Keratinocyte (primary cell): ENCODE measurements at regions not wholly inside any gene's neighbourhood (a gene's known extent, or its start where the extent isn't known, plus 50 kb on each side); places are given as distances from the start of the nearest gene placed in this dataset.

Experiments used
- DNase-seq: peaks from one replicate; pipeline ENCODE4 v3.0.0-alpha.2; 2011; ENCODE audit warnings: low read depth, missing footprints, low spot score
- FAIRE-seq: peaks from 2 replicates; lab custom pipeline; 2011; peaks lifted over from hg19 to GRCh38; lab: Jason Lieb, UNC
- H2AFZ ChIP-seq: 2 replicates; pipeline ENCODE4 v1.6.0; 2012; ENCODE audit warnings: low read length, control low read depth, inconsistent platforms; ENCODE audit not compliant: control insufficient read depth
- H3K27ac ChIP-seq: 2 replicates; pipeline ENCODE4 v1.5.1; 2011; ENCODE audit warnings: low read length; ENCODE audit not compliant: control insufficient read depth, insufficient read depth
- H3K27me3 ChIP-seq: 3 replicates; pipeline ENCODE4 v1.6.0; 2011; ENCODE audit warnings: low read length; ENCODE audit not compliant: control insufficient read depth, insufficient read depth; ENCODE audit errors: extremely low read depth
- H3K36me3 ChIP-seq, 2 experiments: 2 replicates in 1 of 2; 3 replicates in 1 of 2; pipeline ENCODE4 v1.5.1; 2011; ENCODE audit warnings: low read length in 2 of 2, mild to moderate bottlenecking in 1 of 2; ENCODE audit not compliant: control insufficient read depth in 2 of 2, insufficient read depth in 2 of 2; ENCODE audit errors: extremely low read depth in 1 of 2
- H3K4me1 ChIP-seq: 3 replicates; pipeline ENCODE4 v1.5.1; 2011; ENCODE audit warnings: low read length; ENCODE audit not compliant: control insufficient read depth, insufficient read depth; ENCODE audit errors: extremely low read depth
- H3K4me2 ChIP-seq: 3 replicates; pipeline ENCODE4 v1.6.0; 2011; ENCODE audit warnings: low read depth, low read length; ENCODE audit not compliant: control insufficient read depth, insufficient read depth; ENCODE audit errors: extremely low read depth
- H3K4me3 ChIP-seq, 3 experiments: fragments of 200-600 bp in 1 of 3; sonication (generic) in 1 of 3; 2 replicates in 2 of 3; 3 replicates in 1 of 3; pipeline ENCODE4 v1.5.1; 2011 to 2016; ENCODE audit warnings: low read length in 3 of 3, mild to moderate bottlenecking in 3 of 3, control low read depth in 2 of 3, inconsistent platforms in 1 of 3, low read depth in 1 of 3, mixed read lengths in 1 of 3, mixed run types in 1 of 3, moderate library complexity in 1 of 3; ENCODE audit not compliant: control insufficient read depth in 2 of 3, insufficient read depth in 2 of 3; ENCODE audit errors: extremely low read depth in 1 of 3
- H3K79me2 ChIP-seq: 2 replicates; pipeline ENCODE4 v1.6.0; 2012; ENCODE audit warnings: low read length; ENCODE audit not compliant: control insufficient read depth, insufficient read depth
- H3K9ac ChIP-seq: 3 replicates; pipeline ENCODE4 v1.6.0; 2011; ENCODE audit warnings: low read length; ENCODE audit not compliant: control insufficient read depth, insufficient read depth; ENCODE audit errors: extremely low read depth
- H3K9me1 ChIP-seq: 3 replicates; pipeline ENCODE4 v1.6.0; 2011; ENCODE audit warnings: low read length; ENCODE audit not compliant: control insufficient read depth, insufficient read depth; ENCODE audit errors: extremely low read depth
- H3K9me3 ChIP-seq: 2 replicates; pipeline ENCODE4 v1.5.1; 2012; ENCODE audit warnings: low read depth, low read length; ENCODE audit not compliant: control insufficient read depth
- H4K20me1 ChIP-seq: 3 replicates; pipeline ENCODE4 v1.6.0; 2011; ENCODE audit warnings: low read length; ENCODE audit not compliant: control insufficient read depth, insufficient read depth; ENCODE audit errors: extremely low read depth
- CTCF ChIP-seq, 3 experiments: IDR thresholded peaks in 1 of 3; conservative IDR thresholded peaks in 1 of 3; optimal IDR thresholded peaks in 1 of 3; 2 replicates in 2 of 3; 3 replicates in 1 of 3; pipeline versions ENCODE3 to v1.5.1; 2011; ENCODE audit warnings: low read length in 3 of 3, mild to moderate bottlenecking in 3 of 3, moderate library complexity in 2 of 3, control low read depth in 1 of 3, inconsistent platforms in 1 of 3; ENCODE audit not compliant: insufficient read depth in 2 of 3; ENCODE audit errors: extremely low read depth in 1 of 3
- EZH2 ChIP-seq: IDR thresholded peaks from one replicate; pipeline ENCODE4 v1.6.1; 2012; ENCODE audit warnings: inconsistent platforms, mild to moderate bottlenecking, low read length, moderate library complexity
- dilution Hi-C: fragments of 300-500 bp; cut with MboI; formaldehyde crosslinking; loops from one replicate; pipeline ENCODE4 v1.7.0; 2020; ENCODE audit warnings: low sequenced_read_pairs; ENCODE audit not compliant: extremely low pct_ligation_motif_present

GRCh38 chr6:21371061-21371460 is 222.5 kb upstream of the SOX4 start:
- Histone ChIP-seq H4K20me1 (no peaks in the 10 kb centered on the region), H3K4me2 (no peak overlapping the region), H3K4me3 (no peak overlapping the region), H3K27ac (no peak overlapping the region), H3K36me3 (no peaks in the 10 kb centered on the region), H3K4me1 (peaks cover 19% of the 10 kb centered on the region), H3K9me3 (no peaks in the 10 kb centered on the region), H3K9me1 (no peaks in the 10 kb centered on the region), H3K79me2 (no peaks in the 10 kb centered on the region), H3K27me3 (no peaks in the 10 kb centered on the region), H3K9ac (no peak overlapping the region), H2AFZ (no peak overlapping the region)
- dilution Hi-C loops, result no loop called here
- no peak for DNase-seq
- TF ChIP-seq CTCF (optimal IDR thresholded peaks at IDR 0.05 in 1 of 3, IDR thresholded peaks at IDR 0.05 in 1 of 3, conservative IDR thresholded peaks at IDR 0.05 in 1 of 3; ENCODE audit: extremely low read depth in 1 of 3, insufficient read depth in 2 of 3, low read length in 3 of 3), result no peak
- TF ChIP-seq EZH2, result no peak
- no peak for FAIRE-seq

GRCh38 chr6:21371676-21372171 is 221.8 kb upstream of the SOX4 start:
- FAIRE-seq (peak; percentile 23), DNase-seq (no peak)
- Histone ChIP-seq H3K27ac (no peak overlapping the region), H3K9me3 (no peaks in the 10 kb centered on the region), H3K36me3 (no peaks in the 10 kb centered on the region), H3K4me2 (peak overlapping the region; percentile 33), H2AFZ (peak overlapping the region; percentile 56), H3K27me3 (no peaks in the 10 kb centered on the region), H3K4me3 (no peak overlapping the region), H3K79me2 (no peaks in the 10 kb centered on the region), H4K20me1 (no peaks in the 10 kb centered on the region), H3K9ac (no peak overlapping the region), H3K9me1 (no peaks in the 10 kb centered on the region), H3K4me1 (peaks cover 19% of the 10 kb centered on the region)
- TF ChIP-seq EZH2, result no peak
- TF ChIP-seq CTCF (optimal IDR thresholded peaks at IDR 0.05 in 1 of 3, IDR thresholded peaks at IDR 0.05 in 1 of 3, conservative IDR thresholded peaks at IDR 0.05 in 1 of 3; ENCODE audit: extremely low read depth in 1 of 3, insufficient read depth in 2 of 3, low read length in 3 of 3), result no peak
- dilution Hi-C loops, result no loop called here
